Muscle layer of colon (tissue), 2 donors: ENCODE measurements at regions not wholly inside any gene's neighbourhood (a gene's known extent, or its start where the extent isn't known, plus 50 kb on each side); places are given as distances from the start of the nearest gene placed in this dataset.
"Not testable (repeated sequence)": the region's sequence is repeated elsewhere in the genome, so short reads cannot be mapped to it uniquely, and the experiment has no call there.

Source experiments
- H3K27ac ChIP-seq: one replicate; pipeline ENCODE4 v1.7.0; 2013; ENCODE audit warnings: low read depth, mild to moderate bottlenecking, low read length, moderate library complexity
- H3K27me3 ChIP-seq, 2 donors: one replicate each; pipeline ENCODE4 v1.7.0; 2013; ENCODE audit warnings: low read length in 2 of 2, mild to moderate bottlenecking in 2 of 2; ENCODE audit not compliant: insufficient read depth in 2 of 2, control insufficient read depth in 1 of 2
- H3K36me3 ChIP-seq: one replicate; pipeline ENCODE4 v1.7.0; 2013; ENCODE audit warnings: mild to moderate bottlenecking, low read length; ENCODE audit not compliant: insufficient read depth
- H3K4me1 ChIP-seq: one replicate; pipeline ENCODE4 v1.7.0; 2013; ENCODE audit warnings: mild to moderate bottlenecking, low read length; ENCODE audit not compliant: insufficient read depth
- H3K4me3 ChIP-seq, 2 donors: one replicate each; pipeline ENCODE4 v1.7.0; 2013; ENCODE audit warnings: low read length in 2 of 2, low read depth in 1 of 2, mild to moderate bottlenecking in 1 of 2, moderate library complexity in 1 of 2
- H3K9ac ChIP-seq: one replicate; pipeline ENCODE4 v1.7.0; 2013; ENCODE audit warnings: low read length
- H3K9me3 ChIP-seq: one replicate; pipeline ENCODE4 v1.7.0; 2013; ENCODE audit warnings: mild to moderate bottlenecking, low read length
- donor health status: abdominal sarcoma.
- donor health status: Adenocarcinoma of cecum.

- no peak overlapping the region for H3K27ac ChIP-seq
- no peak overlapping the region for H3K4me3 ChIP-seq
- H3K36me3 ChIP-seq, result no peaks in the 10 kb centered on the region
- H3K9me3 ChIP-seq, result no peaks in the 10 kb centered on the region
- H3K9ac ChIP-seq, result no peak overlapping the region
- no peaks in the 10 kb centered on the region for H3K27me3 ChIP-seq
- H3K4me1 ChIP-seq, result no peaks in the 10 kb centered on the region
Observed at GRCh38 chr3:163438760-163439159, 1639.5 kb downstream of the SI start.

GRCh38 chr3:163422671-163423070 lies 1655.6 kb downstream of the SI start:
- H3K9me3 ChIP-seq, result no peaks in the 10 kb centered on the region
- no peaks in the 10 kb centered on the region for H3K36me3 ChIP-seq
- H3K9ac ChIP-seq, result no peak overlapping the region
- H3K4me3 ChIP-seq, result no peak overlapping the region
- H3K4me1 ChIP-seq, result no peaks in the 10 kb centered on the region
- no peaks in the 10 kb centered on the region for H3K27me3 ChIP-seq
- H3K27ac ChIP-seq, result no peak overlapping the region

GRCh38 chr3:163391407-163392181 lies 1686.7 kb downstream of the SI start:
- Histone ChIP-seq H3K27ac (no peak overlapping the region), H3K4me1 (no peaks in the 10 kb centered on the region), H3K9me3 (no peaks in the 10 kb centered on the region), H3K36me3 (no peaks in the 10 kb centered on the region), H3K9ac (no peak overlapping the region), H3K27me3 (no peaks in the 10 kb centered on the region), H3K4me3 (no peak overlapping the region)

- no peaks in the 10 kb centered on the region for H3K36me3 ChIP-seq
- H3K27ac ChIP-seq, result no peak overlapping the region
- no peak overlapping the region for H3K4me3 ChIP-seq
- H3K9ac ChIP-seq, result no peak overlapping the region
- H3K4me1 ChIP-seq, result no peaks in the 10 kb centered on the region
- H3K9me3 ChIP-seq, result no peaks in the 10 kb centered on the region
- H3K27me3 ChIP-seq, result no peaks in the 10 kb centered on the region
Observed at GRCh38 chr3:163384383-163384782, 1693.9 kb downstream of the SI start.

- H3K9ac ChIP-seq, result no peak overlapping the region
- H3K4me3 ChIP-seq, result no peak overlapping the region
- no peak overlapping the region for H3K27ac ChIP-seq
- no peaks in the 10 kb centered on the region for H3K27me3 ChIP-seq
- no peaks in the 10 kb centered on the region for H3K9me3 ChIP-seq
- no peaks in the 10 kb centered on the region for H3K4me1 ChIP-seq
- H3K36me3 ChIP-seq, result no peaks in the 10 kb centered on the region
Observed at GRCh38 chr3:163382183-163382582, 1696.1 kb downstream of the SI start.

GRCh38 chr3:163368168-163368567 lies 1710.1 kb downstream of the SI start:
- no peak overlapping the region for H3K9ac ChIP-seq
- H3K4me3 ChIP-seq, result no peak overlapping the region
- H3K36me3 ChIP-seq, result no peaks in the 10 kb centered on the region
- no peaks in the 10 kb centered on the region for H3K4me1 ChIP-seq
- no peaks in the 10 kb centered on the region for H3K27me3 ChIP-seq
- H3K27ac ChIP-seq, result no peak overlapping the region
- no peaks in the 10 kb centered on the region for H3K9me3 ChIP-seq

GRCh38 chr3:163364717-163365116 lies 1713.6 kb downstream of the SI start:
- no peaks in the 10 kb centered on the region for H3K9me3 ChIP-seq

GRCh38 chr3:163362151-163362550 lies 1716.1 kb downstream of the SI start:
- Histone ChIP-seq H3K27me3 (no peaks in the 10 kb centered on the region), H3K4me3 (no peak overlapping the region), H3K4me1 (no peaks in the 10 kb centered on the region), H3K9me3 (no peaks in the 10 kb centered on the region), H3K27ac (no peak overlapping the region), H3K9ac (no peak overlapping the region), H3K36me3 (no peaks in the 10 kb centered on the region)

More at GRCh38 chr3:163364717-163365116, 1713.6 kb downstream of the SI start:
- Histone ChIP-seq H3K27ac (no peak overlapping the region), H3K27me3 (no peaks in the 10 kb centered on the region), H3K36me3 (no peaks in the 10 kb centered on the region), H3K9ac (no peak overlapping the region), H3K4me3 (no peak overlapping the region), H3K4me1 (no peaks in the 10 kb centered on the region)

GRCh38 chr3:163361357-163361878 lies 1716.9 kb downstream of the SI start:
- H3K9me3 ChIP-seq, H3K36me3 ChIP-seq, H3K4me1 ChIP-seq, H3K4me3 ChIP-seq, H3K27ac ChIP-seq, H3K27me3 ChIP-seq, H3K9ac ChIP-seq: not testable (repeated sequence)

- Histone ChIP-seq H3K27me3 (no peaks in the 10 kb centered on the region), H3K4me3 (no peak overlapping the region), H3K4me1 (no peaks in the 10 kb centered on the region), H3K9ac (no peak overlapping the region), H3K9me3 (no peaks in the 10 kb centered on the region), H3K36me3 (no peaks in the 10 kb centered on the region), H3K27ac (no peak overlapping the region)
Observed at GRCh38 chr3:163347944-163348343, 1730.4 kb downstream of the SI start.

GRCh38 chr3:163335429-163335828 lies 1742.9 kb downstream of the SI start:
- Histone ChIP-seq H3K4me1 (no peaks in the 10 kb centered on the region), H3K36me3 (no peaks in the 10 kb centered on the region), H3K9me3 (no peaks in the 10 kb centered on the region), H3K27me3 (no peaks in the 10 kb centered on the region), H3K4me3 (no peak overlapping the region), H3K27ac (no peak overlapping the region), H3K9ac (no peak overlapping the region)

- no peaks in the 10 kb centered on the region for H3K27me3 ChIP-seq
- no peaks in the 10 kb centered on the region for H3K4me1 ChIP-seq
- no peaks in the 10 kb centered on the region for H3K9me3 ChIP-seq
- H3K4me3 ChIP-seq, result no peak overlapping the region
- no peak overlapping the region for H3K27ac ChIP-seq
- no peak overlapping the region for H3K9ac ChIP-seq
- no peaks in the 10 kb centered on the region for H3K36me3 ChIP-seq
Observed at GRCh38 chr3:163328680-163329079, 1749.6 kb downstream of the SI start.
